Ramos (cell line): ENCODE measurements at regions not wholly inside any gene's neighbourhood (a gene's known extent, or its start where the extent isn't known, plus 50 kb on each side); places are given as distances from the start of the nearest gene placed in this dataset.

Experiments used
- in situ Hi-C: fragments of 300-500 bp; cut with MboI; formaldehyde crosslinking; loops from one replicate; pipeline ENCODE4 v1.14.3; 2022; ENCODE audit warnings: low sequenced_read_pairs; ENCODE audit not compliant: unreplicated experiment

- in situ Hi-C loops = no loop called here
These were observed 230.9 kb downstream of the KLF6 start for GRCh38 chr10:3554121-3554522.

- in situ Hi-C loops = no loop called here
These were observed 232.7 kb downstream of the KLF6 start for GRCh38 chr10:3552281-3552680.

GRCh38 chr10:3551761-3552160, 233.2 kb downstream of the KLF6 start:
- in situ Hi-C loops = no loop called here

GRCh38 chr10:3549118-3549517, 235.9 kb downstream of the KLF6 start:
- in situ Hi-C loops = no loop called here

- in situ Hi-C loops = no loop called here
These were observed 236.3 kb downstream of the KLF6 start for GRCh38 chr10:3548702-3549101.

DNA sequence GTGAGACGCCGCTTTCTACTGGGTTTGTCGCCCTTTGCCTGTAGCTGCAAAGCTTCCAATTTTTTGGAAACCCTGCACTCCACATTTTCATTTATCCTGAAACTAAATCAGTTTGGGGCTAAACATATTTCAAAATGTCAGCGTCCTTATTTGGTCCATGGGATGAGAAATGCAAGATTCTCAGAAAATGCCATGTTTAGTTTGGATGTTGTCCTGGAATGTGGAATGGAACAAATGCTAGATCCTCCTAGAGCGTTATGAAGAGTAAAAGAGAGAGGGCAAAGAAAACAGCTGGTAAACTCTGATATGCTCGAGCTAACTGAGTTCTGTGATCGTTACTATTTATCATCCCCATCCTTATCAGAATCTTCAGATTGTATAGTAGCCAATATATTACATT, 236.9 kb downstream of the KLF6 start:
- in situ Hi-C loops = no loop called here

GRCh38 chr10:3544561-3544960, 240.4 kb downstream of the KLF6 start:
- in situ Hi-C loops = no loop called here

GRCh38 chr10:3542185-3542611, 242.8 kb downstream of the KLF6 start:
- in situ Hi-C loops = no loop called here

GRCh38 chr10:3539696-3540383, 245.2 kb downstream of the KLF6 start:
- in situ Hi-C loops = no loop called here

DNA sequence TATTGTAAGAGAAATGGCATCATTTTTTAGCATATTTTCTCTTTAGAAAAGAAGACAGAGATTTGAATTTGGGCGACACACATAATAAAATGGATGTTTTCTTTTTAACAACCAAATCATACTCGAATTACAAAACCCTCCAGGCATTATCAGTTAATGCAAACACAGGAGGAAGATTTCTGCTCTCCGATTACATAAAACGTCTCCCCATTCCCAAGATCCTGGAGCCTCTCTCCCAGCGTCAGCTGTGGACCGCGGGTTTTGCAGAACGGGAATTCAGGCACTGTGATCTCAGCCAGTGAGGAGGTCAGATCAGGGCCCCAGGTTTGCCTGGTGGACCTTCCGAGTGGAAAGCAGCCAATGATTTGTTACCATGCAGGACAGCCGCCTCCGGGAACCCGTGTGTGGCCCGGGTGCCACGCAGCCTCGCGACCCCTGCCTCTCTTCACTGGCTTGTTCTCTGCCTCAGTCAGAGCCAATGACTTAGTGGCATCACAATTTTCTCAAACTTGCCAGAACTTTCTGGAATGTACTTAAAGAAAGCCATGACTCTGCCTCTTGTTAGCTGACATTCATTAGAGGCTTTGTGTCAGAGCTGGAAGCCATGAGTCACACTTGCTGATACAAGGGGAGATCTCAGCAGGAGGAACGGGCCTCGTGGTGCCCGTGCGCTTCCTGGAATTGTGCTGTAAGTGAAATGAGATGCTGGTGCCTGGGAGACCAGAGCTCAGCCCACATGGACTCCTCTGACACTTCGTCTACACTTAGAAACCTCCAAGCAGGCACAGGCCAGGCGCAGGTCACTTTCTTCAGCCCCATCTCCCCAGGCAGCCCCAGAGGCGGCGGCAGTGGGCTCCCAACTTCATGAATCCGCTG, 246.1 kb downstream of the KLF6 start:
- in situ Hi-C loops = no loop called here

GRCh38 chr10:3538291-3538655, 246.7 kb downstream of the KLF6 start:
- in situ Hi-C loops = no loop called here

GRCh38 chr10:3537518-3537917, 247.5 kb downstream of the KLF6 start:
- in situ Hi-C loops = no loop called here

DNA sequence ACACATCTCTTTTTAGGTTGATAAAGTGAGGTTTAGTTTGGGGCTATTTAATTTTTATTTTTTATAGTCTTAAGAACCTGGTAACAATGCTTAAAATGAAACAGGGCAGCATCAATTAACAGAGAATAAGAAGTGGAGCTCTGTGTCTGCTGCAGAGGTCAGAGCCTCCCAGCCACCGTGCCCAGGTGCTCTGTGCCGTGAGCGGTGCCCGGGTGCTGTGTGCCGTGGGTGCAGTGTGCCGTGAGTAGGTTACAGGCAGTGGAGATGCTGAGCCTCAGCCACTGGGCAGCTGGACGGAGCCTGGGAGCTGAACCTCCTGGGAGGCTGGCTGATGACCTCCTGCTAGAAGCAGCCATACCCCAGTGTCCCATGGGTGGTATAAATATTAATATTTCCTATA, 250.0 kb downstream of the KLF6 start:
- in situ Hi-C loops = no loop called here

DNA sequence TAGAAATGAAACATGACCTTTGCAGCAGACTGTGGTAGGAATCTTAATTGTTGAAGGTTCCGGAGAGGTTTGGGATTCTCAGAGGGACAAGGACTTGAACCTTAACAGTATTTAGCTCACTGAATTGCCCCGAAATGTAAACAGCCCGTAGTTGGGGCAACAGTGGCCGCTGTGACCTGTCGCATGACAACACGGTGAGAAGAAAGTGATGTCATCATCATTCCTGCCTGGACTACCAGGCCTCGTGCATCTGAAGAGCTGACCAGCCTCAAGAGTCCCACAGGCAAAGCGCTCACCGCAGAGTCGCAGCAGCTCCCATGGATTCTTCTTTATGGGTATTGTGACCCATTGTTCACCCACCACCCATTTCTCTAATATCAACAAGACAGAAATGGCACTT, 250.6 kb downstream of the KLF6 start:
- in situ Hi-C loops = no loop called here

DNA sequence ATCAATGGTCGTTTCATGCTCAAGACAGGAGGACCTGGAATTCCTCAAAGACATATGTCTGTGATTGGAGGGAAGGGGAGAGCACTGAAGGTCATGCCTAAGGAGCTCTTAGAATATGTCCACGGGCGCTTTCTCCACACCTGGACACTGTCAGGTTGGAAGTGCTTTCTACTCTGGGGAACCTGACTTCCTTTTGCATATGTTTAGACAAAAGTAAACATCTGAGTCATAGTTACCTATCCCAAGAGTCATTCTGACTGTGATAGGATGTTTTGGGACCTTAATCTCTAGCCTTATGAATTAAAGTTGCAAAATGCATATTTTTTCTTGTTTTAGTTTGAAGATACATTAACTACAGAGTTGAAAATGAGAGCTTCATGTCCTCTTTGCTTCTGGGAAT, 251.7 kb downstream of the KLF6 start:
- in situ Hi-C loops = no loop called here

GRCh38 chr10:3532644-3533043, 252.4 kb downstream of the KLF6 start:
- in situ Hi-C loops = no loop called here

GRCh38 chr10:3531670-3532069, 253.3 kb downstream of the KLF6 start:
- in situ Hi-C loops = no loop called here

GRCh38 chr10:3530783-3531645, 254.0 kb downstream of the KLF6 start:
- in situ Hi-C loops = no loop called here

GRCh38 chr10:3530346-3530745, 254.7 kb downstream of the KLF6 start:
- in situ Hi-C loops = no loop called here

GRCh38 chr10:3529691-3530090, 255.3 kb downstream of the KLF6 start:
- in situ Hi-C loops = no loop called here
